Hindlimb muscle (tissue), 1 donor: ENCODE measurements at regions not wholly inside any gene's neighbourhood (a gene's known extent, or its start where the extent isn't known, plus 50 kb on each side); places are given as distances from the start of the nearest gene placed in this dataset.
"Not testable (repeated sequence)": the region's sequence is repeated elsewhere in the genome, so short reads cannot be mapped to it uniquely, and the experiment has no call there.

Source experiments
- DNase-seq: peaks from one replicate; pipeline ENCODE4 v3.0.0-alpha.2; 2013

GRCh38 chr22:22697377-22698117 lies 53.1 kb downstream of the GGTLC2 start:
- no peak for DNase-seq

DNA sequence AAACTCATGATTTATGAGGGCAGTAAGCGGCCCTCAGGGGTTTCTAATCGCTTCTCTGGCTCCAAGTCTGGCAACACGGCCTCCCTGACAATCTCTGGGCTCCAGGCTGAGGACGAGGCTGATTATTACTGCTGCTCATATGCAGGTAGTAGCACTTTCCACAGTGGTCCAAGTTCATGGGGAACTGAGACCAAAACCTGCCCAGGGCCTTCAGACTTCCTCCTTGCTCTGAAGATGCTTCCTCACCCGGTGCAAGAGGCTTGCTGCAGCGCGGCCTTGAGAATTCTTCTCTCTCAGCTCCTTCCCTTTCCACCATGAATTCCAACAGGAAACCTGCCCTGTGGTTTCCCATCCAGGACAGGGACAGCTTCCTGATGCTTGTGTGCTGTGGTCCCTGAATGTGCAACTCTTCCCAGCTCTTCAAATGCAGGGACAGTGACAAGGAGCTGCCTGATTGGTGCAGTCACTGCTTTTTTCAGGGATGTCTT lies 53.9 kb downstream of the GGTLC2 start:
- no peak for DNase-seq

DNA sequence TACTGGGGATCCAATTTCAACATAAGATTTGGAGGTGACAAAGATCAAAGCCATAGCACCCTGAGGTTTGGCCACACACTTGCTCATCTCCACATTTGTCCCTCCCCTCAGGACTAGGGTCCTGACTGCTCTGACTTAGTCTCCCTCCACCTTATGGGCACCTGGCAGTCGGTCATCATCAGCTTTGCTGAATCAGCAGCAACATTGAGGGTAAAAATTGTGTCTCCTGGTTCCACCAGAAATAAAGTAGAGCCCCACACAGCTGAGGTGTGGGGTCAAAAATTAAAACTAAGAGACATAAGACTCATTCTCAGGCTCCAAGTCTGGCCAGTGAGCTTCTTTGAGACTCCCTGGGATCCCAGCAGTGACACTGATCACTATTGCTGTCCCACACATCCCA lies 56.2 kb downstream of the GGTLC2 start:
- DNase-seq = no peak

- not testable (repeated sequence) for DNase-seq
Measured at GRCh38 chr22:22701557-22701956, 57.1 kb downstream of the GGTLC2 start.

DNA sequence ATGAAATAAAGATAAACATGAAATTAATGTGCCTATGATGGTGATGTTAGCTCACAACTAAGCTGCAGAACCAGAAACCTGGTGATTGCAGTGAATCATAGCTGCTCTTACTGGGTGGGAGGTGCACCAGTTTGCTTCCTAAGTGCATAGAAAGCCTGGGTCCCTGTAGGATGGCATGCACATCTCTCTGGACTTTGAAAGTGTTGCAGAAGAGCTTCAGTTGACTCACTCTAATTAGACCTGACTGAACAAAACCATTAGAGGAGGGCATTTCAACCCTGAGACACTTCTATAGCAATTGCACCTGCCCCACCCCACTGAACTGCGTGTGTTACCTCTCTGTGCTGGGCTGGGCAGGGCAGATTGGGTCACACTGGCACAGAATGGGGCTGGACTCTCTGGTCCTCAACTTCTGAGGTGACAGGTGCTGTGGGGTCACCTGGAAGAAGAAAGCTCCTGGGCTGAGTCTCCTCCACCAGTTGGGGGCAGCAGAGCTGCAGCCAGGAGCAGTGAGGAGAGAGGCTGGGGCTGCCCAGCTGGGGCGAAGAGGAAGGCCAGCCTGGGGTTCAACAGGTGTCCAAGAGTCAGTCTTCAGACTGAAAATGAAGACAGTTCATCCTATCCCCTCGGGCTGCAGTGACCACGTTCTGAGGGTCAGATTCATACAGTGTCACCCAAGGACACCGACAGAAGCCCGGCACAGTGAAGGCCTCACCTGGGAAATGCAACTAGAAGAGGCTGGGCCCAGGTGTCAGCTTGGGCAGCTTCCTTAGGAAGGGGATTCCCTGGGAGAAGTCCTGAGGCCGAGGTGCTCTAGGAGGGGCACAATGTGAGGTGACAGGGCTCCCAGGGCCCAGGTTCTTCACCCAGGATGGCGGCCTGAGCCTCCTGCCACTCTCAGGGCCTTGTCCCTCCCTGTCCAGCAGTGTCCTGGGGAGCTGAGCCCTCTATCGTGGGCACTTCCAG lies 58.1 kb downstream of the GGTLC2 start:
- no peak for DNase-seq

DNA sequence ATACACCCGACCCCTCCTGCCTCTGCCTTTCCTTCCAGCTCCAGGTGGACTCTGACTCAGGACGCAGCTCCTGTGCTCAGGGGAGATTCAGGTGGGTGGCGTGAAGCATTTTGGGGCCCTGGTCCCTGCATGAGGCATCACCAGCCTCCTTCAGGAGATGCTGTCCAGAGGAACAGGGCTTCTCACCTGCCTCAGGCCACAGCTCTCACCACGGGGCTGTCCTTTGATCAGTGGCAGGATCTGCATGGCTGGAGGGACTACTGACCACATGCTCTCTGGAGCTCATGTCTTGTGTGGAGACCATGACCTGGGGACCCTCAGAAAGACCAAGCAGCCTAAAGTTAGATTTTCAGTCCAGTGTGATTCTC lies 58.8 kb downstream of the GGTLC2 start:
- no peak for DNase-seq

- DNase-seq = no peak
Measured at GRCh38 chr22:22703715-22704114, 59.3 kb downstream of the GGTLC2 start.

DNA sequence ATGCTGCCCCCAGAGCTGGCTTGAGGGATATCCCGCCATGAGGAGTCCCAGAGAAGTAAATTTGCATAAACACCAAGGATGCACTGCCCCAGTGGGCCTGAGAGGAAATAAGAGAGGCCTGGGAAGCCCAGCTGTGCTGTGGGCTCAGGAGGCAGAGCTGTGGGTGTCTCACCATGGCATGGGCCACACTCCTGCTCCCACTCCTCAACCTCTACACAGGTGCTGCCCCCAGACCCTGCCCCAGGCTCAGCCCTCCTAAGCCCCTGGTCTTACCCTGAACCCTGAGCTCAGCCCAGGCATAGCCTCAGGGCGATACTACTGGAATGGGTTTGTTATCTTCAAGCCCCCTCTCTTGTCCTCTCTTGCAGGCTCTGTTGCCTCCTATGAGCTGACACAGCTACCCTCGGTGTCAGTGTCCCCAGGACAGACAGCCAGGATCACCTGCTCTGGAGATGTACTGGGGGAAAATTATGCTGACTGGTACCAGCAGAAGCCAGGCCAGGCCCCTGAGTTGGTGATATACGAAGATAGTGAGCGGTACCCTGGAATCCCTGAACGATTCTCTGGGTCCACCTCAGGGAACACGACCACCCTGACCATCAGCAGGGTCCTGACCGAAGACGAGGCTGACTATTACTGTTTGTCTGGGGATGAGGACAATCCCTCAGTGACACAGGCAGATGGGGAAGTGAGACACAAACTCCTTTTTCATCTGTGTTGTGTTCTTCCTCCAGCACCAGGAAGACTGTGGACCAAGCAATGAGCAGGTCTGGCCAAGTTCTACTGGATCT lies 59.9 kb downstream of the GGTLC2 start:
- no peak for DNase-seq

DNA sequence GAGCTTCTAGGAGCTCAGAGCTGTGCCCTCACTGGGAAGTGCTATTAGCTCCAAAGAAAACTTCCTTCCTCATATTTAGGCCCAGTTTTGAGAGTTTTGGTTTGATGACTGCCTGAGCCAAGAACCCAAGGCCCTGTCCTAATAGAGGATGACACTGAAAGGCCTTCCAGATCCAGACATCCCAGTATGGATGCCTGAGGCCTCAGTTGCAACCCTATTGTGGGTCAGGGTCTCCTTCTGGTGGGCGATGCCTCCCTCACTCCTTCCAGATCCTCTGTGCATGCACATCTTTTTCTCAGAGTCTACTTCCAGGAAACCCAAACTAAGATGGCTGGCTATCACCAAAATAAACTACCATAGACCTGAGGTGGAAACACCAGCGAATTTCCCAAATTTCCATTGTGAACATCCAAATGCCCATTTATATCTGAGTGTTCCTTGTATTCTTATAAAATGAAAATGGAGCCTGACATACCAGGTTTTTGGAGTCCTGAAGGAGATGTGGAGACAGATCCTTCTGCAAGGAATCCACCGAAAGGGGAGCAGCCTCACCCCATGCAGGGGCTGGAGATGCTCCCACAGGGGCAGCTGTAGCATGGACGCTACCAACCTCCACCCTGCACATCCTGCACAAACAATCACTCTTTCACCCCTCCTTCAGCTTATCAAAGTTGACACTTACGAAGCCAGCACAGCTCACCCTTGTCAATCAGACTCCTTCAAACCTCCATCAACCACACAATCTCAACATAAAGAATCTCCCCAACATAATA lies 61.1 kb downstream of the GGTLC2 start:
- DNase-seq = no peak

DNA sequence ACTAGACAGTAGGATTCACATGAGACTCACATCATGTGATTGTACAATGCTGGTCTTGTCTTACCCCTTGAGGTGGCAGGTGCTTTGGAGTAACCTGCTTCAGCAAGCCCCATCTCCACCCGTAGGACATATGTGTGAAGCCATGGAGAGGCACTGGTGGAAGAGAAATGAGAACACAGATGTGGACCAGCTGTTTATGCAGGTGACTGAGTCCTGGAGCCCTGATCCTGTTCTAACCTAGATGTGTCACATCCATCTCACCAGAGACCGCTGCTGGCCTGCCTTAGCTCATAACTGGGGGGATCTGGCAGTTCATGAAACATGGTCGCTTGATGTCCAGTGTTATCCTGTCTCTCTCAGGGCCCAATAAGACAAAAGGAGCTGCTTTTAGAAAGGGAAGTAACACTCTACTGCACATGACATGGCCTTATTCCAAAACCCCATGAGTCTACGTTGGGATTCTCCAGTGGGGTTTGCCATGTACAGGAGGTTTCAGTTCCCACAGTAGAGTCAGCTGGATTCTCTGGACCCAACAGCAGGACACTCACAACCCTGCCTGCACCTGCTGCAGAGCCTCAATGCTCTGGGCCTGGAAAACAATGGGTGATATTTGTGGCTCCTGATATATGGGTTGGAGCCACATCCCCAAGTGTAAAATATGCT lies 62.0 kb downstream of the GGTLC2 start:
- no peak for DNase-seq

DNA sequence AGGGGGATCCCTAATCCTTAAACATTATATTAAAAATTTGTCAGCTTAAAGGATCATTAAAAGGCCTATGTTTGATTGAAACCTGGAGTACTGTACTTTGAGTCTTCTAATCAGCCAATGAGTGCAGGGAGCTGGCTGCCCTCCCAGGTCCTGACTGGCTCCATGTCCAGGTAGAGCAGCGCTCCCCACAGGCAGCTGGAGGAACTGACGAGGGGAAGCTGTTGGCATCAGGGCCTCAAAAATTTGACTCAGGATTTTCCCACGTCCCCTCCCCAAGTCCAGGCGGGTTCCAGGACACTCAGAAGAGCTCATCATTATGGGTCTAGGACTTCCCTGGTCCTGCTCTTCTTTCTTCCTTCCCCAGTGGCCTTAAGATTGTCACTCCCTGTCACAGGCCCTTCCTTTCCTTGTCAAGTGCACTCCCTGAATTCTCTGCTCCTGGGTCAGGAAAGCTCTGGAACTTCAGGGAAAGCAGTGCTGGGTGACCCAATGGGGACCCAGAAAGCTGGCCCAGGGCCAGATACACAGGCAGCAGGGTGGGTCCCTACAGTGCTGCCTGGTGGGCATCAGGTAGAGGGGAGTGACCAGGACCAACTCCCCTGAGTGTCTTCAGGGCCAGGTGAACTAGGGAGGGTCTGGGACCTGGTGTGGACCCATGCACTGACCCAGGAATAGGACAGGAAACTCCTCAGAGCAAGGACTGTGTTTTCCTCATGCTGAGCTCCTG lies 65.5 kb downstream of the GGTLC2 start:
- no peak for DNase-seq

- DNase-seq = no peak
Measured at GRCh38 chr22:22710719-22711531, 66.5 kb downstream of the GGTLC2 start.

GRCh38 chr22:22711532-22711913 lies 67.1 kb downstream of the GGTLC2 start:
- no peak for DNase-seq

GRCh38 chr22:22712092-22712658 lies 67.8 kb downstream of the GGTLC2 start:
- no peak for DNase-seq

GRCh38 chr22:22712666-22713365 lies 68.4 kb downstream of the GGTLC2 start:
- no peak for DNase-seq

DNA sequence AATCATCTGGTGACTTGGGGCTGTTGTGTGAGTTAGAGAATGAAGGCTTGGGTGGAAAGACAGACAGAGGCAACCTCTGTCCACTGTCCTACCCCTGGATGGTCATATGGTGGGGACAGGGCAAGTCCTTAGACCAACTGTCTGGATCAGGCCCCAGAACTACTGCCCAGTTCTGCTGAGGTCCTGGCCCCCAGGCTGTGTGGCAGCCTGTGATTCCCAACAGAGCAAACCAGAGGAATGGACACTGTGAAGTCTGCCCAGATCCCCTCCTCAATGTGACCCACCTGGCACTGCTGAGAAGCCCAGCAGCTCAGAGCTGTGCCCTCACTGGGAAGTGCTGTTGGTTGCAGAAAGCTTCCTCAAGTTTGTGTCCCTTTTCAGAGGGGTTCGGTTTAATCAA lies 69.0 kb downstream of the GGTLC2 start:
- DNase-seq = no peak

DNA sequence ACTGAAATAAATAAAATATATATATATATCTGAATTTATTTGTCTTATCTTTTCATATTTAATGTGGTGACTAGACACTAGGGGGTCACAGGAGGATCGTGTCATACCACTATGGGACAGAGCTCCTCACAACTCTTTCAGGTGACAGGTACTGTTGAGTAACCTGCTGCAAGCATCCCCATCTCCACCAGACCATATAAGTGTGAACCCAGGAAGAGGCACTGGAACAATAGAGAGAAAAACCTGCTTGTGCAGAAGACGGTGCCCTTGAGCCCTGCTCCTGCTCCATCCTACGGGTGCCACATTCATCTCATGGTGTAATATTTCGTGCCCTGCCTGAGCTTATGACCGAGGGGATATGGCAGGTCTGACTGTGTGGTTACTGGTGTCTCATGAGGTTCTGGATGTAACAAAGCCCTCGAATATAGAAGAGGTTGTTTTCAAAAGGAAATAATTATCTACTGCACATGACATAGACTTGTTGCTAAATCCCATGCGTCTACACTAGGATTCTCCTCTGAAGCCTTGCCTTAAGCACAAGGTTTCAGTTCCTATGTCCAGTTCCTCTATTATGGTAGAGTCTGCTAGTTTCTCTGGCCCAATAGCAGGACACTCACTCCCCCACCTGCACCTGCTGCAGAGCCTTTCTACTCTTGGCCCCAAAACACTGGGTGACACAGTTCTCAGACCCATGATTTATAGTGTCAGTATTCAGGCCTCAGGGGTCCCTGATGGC lies 70.4 kb downstream of the GGTLC2 start:
- no peak for DNase-seq

DNA sequence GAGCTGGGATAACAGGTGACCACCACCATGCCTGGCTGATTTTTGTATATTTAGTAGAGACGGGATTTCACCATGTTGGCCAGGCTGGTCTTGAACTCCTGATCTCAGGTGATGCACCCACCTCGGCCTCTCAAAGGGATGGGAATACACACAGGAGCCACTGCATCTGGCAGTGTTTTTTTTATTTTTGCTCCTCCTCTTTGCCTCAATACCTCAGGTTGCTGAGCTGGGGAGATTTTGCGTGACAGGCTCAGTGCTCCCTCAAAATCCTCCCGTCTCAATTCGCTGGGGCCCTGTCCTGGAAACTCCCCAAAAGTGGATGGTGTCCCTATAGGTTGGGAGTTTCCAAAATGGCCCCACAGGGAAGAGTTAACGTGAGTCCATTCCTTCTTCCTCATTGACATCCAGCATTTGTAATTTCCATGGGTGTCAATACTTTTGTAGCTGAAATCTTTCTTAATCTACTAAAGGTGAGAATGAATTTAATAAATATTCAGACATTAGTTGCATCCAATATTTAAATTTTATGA lies 71.8 kb downstream of the GGTLC2 start:
- DNase-seq = no peak
